H1 (cell line): ENCODE measurements at regions not wholly inside any gene's neighbourhood (a gene's known extent, or its start where the extent isn't known, plus 50 kb on each side); places are given as distances from the start of the nearest gene placed in this dataset.

Experiments
- CTCF ChIA-PET: fragments of 300-600 bp; sonication (Branson Sonifier 250); formaldehyde crosslinking; loops from one replicate; lab custom pipeline; 2021; ENCODE audit not compliant: partially characterized antibody; lab: Charles Lee
- POLR2A ChIA-PET: fragments of 300-600 bp; sonication (Branson Sonifier 250); formaldehyde crosslinking; loops from one replicate; lab custom pipeline; 2021; ENCODE audit warnings: inconsistent platforms; ENCODE audit not compliant: partially characterized antibody; lab: Charles Lee
- DNase-seq, 2 experiments: peaks; one replicate each; pipeline versions ENCODE4 v3.0.0 to v3.0.0-alpha.2; 2010 to 2022; ENCODE audit warnings: low spot score in 2 of 2, low read depth in 1 of 2, mixed read lengths in 1 of 2
- FAIRE-seq: peaks from 2 replicates; lab custom pipeline; 2011; peaks lifted over from hg19 to GRCh38; lab: Jason Lieb, UNC
- H2AFZ ChIP-seq: 2 replicates; pipeline ENCODE4 v1.8.1; 2012; ENCODE audit warnings: low read length, inconsistent platforms
- H2AK5ac ChIP-seq: 2 replicates; pipeline ENCODE4 v1.6.1; 2013; ENCODE audit warnings: low read depth, low read length
- H2BK120ac ChIP-seq: replicated peaks from 2 replicates; pipeline ENCODE3; 2013; ENCODE audit warnings: low read depth, low read length, inconsistent platforms
- H2BK12ac ChIP-seq: 2 replicates; pipeline ENCODE4 v1.6.1; 2013; ENCODE audit warnings: low read depth, low read length
- H2BK15ac ChIP-seq: 2 replicates; pipeline ENCODE4 v1.6.1; 2013; ENCODE audit warnings: low read length
- H2BK20ac ChIP-seq: 2 replicates; pipeline ENCODE4 v1.6.1; 2013; ENCODE audit warnings: low read length
- H2BK5ac ChIP-seq: 2 replicates; pipeline ENCODE4 v1.6.1; 2013; ENCODE audit warnings: low read depth, low read length
- H3K14ac ChIP-seq: 2 replicates; pipeline ENCODE4 v1.6.1; 2013; ENCODE audit warnings: inconsistent platforms; ENCODE audit not compliant: insufficient read length
- H3K18ac ChIP-seq: 2 replicates; pipeline ENCODE4 v1.6.1; 2013; ENCODE audit warnings: low read length; ENCODE audit errors: extremely low read depth
- H3K23ac ChIP-seq: 2 replicates; pipeline ENCODE4 v1.6.1; 2013; ENCODE audit warnings: inconsistent platforms; ENCODE audit not compliant: insufficient read length
- H3K23me2 ChIP-seq: 2 replicates; pipeline ENCODE4 v1.6.1; 2013; ENCODE audit warnings: low read depth, low read length
- H3K27ac ChIP-seq: 2 replicates; pipeline ENCODE4 v1.6.1; 2011; ENCODE audit warnings: low read depth, low read length, inconsistent platforms
- H3K27me3 ChIP-seq, 4 experiments: replicated peaks in 1 of 4; 1 replicate in 1 of 4; 2 replicates in 3 of 4; pipeline versions ENCODE4 v1.6.1 to v1.8.1; 2011 to 2013; ENCODE audit warnings: low read length in 3 of 4, mild to moderate bottlenecking in 3 of 4, inconsistent platforms in 2 of 4, mixed read lengths in 2 of 4, moderate library complexity in 1 of 4; ENCODE audit not compliant: control insufficient read depth in 3 of 4, insufficient read depth in 3 of 4; ENCODE audit errors: extremely low read depth in 1 of 4
- H3K36me3 ChIP-seq, 4 experiments: 2 replicates each; pipeline versions ENCODE4 v1.6.1 to v1.8.1; 2011 to 2013; ENCODE audit warnings: mild to moderate bottlenecking in 4 of 4, low read length in 3 of 4, moderate library complexity in 2 of 4, control low read depth in 1 of 4, inconsistent platforms in 1 of 4; ENCODE audit not compliant: insufficient read depth in 4 of 4, control insufficient read depth in 2 of 4
- H3K4ac ChIP-seq: replicated peaks from 2 replicates; pipeline ENCODE3; 2013; ENCODE audit warnings: low read length, low read depth, mixed read lengths, inconsistent platforms; ENCODE audit not compliant: insufficient read length
- H3K4me1 ChIP-seq, 4 experiments: replicated peaks in 1 of 4; 1 replicate in 1 of 4; 2 replicates in 3 of 4; pipeline versions ENCODE4 v1.6.1 to v1.8.1; 2011 to 2013; ENCODE audit warnings: low read length in 3 of 4, inconsistent platforms in 2 of 4, mixed read lengths in 1 of 4; ENCODE audit not compliant: insufficient read depth in 4 of 4, control insufficient read depth in 3 of 4
- H3K4me2 ChIP-seq, 2 experiments: 2 replicates each; pipeline versions ENCODE4 v1.6.1 to v1.8.1; 2011 to 2013; ENCODE audit warnings: low read depth in 2 of 2, low read length in 2 of 2, control low read depth in 1 of 2, inconsistent platforms in 1 of 2, mild to moderate bottlenecking in 1 of 2; ENCODE audit not compliant: insufficient read depth in 1 of 2
- H3K4me3 ChIP-seq, 4 experiments: fragments of 200-600, 300-600 bp in 1 of 4; sonication (generic), shearing (Covaris generic), sonication (Bioruptor Twin) in 1 of 4; 2 replicates each; pipeline versions ENCODE4 v1.5.1 to v1.8.1; 2011 to 2016; ENCODE audit warnings: low read length in 4 of 4, low read depth in 3 of 4, control low read depth in 2 of 4, inconsistent platforms in 2 of 4, mild to moderate bottlenecking in 2 of 4, mixed read lengths in 1 of 4, moderate library complexity in 1 of 4; ENCODE audit not compliant: insufficient read depth in 2 of 4; ENCODE audit errors: extremely low read depth in 1 of 4
- H3K56ac ChIP-seq: replicated peaks from 2 replicates; pipeline ENCODE3; 2013; ENCODE audit warnings: low read depth, mild to moderate bottlenecking, mixed read lengths, low read length, inconsistent platforms; ENCODE audit not compliant: insufficient read length
- H3K79me1 ChIP-seq: 2 replicates; pipeline ENCODE4 v1.6.1; 2013; ENCODE audit warnings: low read depth, low read length, control low read depth
- H3K79me2 ChIP-seq, 2 experiments: 2 replicates each; pipeline versions ENCODE4 v1.6.1 to v1.8.1; 2012 to 2013; ENCODE audit warnings: low read length in 2 of 2, mild to moderate bottlenecking in 2 of 2, inconsistent platforms in 1 of 2; ENCODE audit not compliant: insufficient read depth in 2 of 2, control insufficient read depth in 1 of 2
- H3K9ac ChIP-seq, 4 experiments: replicated peaks in 1 of 4; 1 replicate in 1 of 4; 2 replicates in 3 of 4; pipeline versions ENCODE4 v1.6.1 to v1.8.1; 2011 to 2013; ENCODE audit warnings: low read depth in 3 of 4, low read length in 3 of 4, control low read depth in 2 of 4, mild to moderate bottlenecking in 2 of 4, moderate library complexity in 2 of 4, inconsistent platforms in 1 of 4; ENCODE audit errors: extremely low read depth in 1 of 4
- H3K9me3 ChIP-seq, 2 experiments: 2 replicates each; pipeline versions ENCODE4 v1.6.1 to v1.8.1; 2012 to 2013; ENCODE audit warnings: mild to moderate bottlenecking in 2 of 2, moderate library complexity in 2 of 2, control low read depth in 1 of 2, inconsistent platforms in 1 of 2, low read depth in 1 of 2, low read length in 1 of 2, mixed read lengths in 1 of 2; ENCODE audit not compliant: insufficient read depth in 2 of 2
- H4K20me1 ChIP-seq, 2 experiments: replicated peaks in 1 of 2; 2 replicates each; pipeline versions ENCODE3 to v1.8.1; 2011 to 2013; ENCODE audit warnings: inconsistent platforms in 2 of 2, low read length in 2 of 2, mild to moderate bottlenecking in 1 of 2; ENCODE audit not compliant: insufficient read depth in 2 of 2, control insufficient read depth in 1 of 2
- H4K5ac ChIP-seq: 2 replicates; pipeline ENCODE4 v1.6.1; 2013; ENCODE audit warnings: low read length, low read depth, mixed read lengths, inconsistent platforms; ENCODE audit not compliant: insufficient read length
- H4K8ac ChIP-seq: 2 replicates; pipeline ENCODE4 v1.8.0; 2013; ENCODE audit warnings: mild to moderate bottlenecking, moderate library complexity, low read length, inconsistent platforms; ENCODE audit not compliant: insufficient read depth; ENCODE audit errors: extremely low read depth
- H4K91ac ChIP-seq: replicated peaks from 2 replicates; pipeline ENCODE3; 2013; ENCODE audit warnings: low read length, mixed read lengths, inconsistent platforms; ENCODE audit not compliant: insufficient read length
- CBX5 ChIP-seq: fragments of 300-800, 300-1000 bp; sonication (generic); IDR thresholded peaks from 2 replicates; pipeline ENCODE4 v1.7.1; 2016; ENCODE audit warnings: antibody characterized with exemption, low read length, low read depth
- HDAC6 ChIP-seq: IDR thresholded peaks from one replicate; pipeline ENCODE4 v1.7.1; 2012; ENCODE audit warnings: low read depth, mild to moderate bottlenecking, inconsistent platforms, low read length, moderate library complexity
- MAX ChIP-seq: IDR thresholded peaks from 2 replicates; pipeline ENCODE4 v1.6.1; 2012; ENCODE audit warnings: inconsistent platforms
- RXRA ChIP-seq: IDR thresholded peaks from 2 replicates; pipeline ENCODE4 v1.6.1; 2011; ENCODE audit warnings: low read depth, mild to moderate bottlenecking, low read length, moderate library complexity; ENCODE audit not compliant: insufficient read depth
- SAP30 ChIP-seq: fragments of 300-600 bp; sonication (generic); IDR thresholded peaks from 2 replicates; pipeline ENCODE4 v1.7.1; 2012; ENCODE audit warnings: low read length, moderate library complexity, mild to moderate bottlenecking, inconsistent platforms; ENCODE audit not compliant: insufficient read depth, insufficient replicate concordance
- SRF ChIP-seq: IDR thresholded peaks from 2 replicates; pipeline ENCODE4 v1.6.1; 2011; ENCODE audit warnings: mild to moderate bottlenecking, low read depth, low read length, moderate library complexity
- TAF7 ChIP-seq: optimal IDR thresholded peaks from 2 replicates; pipeline ENCODE3; 2011; ENCODE audit warnings: low read depth, mild to moderate bottlenecking, inconsistent platforms, low read length, moderate library complexity, borderline replicate concordance
- TEAD4 ChIP-seq: IDR thresholded peaks from 2 replicates; pipeline ENCODE4 v1.6.1; 2012; ENCODE audit warnings: low read depth, low read length, inconsistent platforms, mixed read lengths
- YY1 ChIP-seq: IDR thresholded peaks from 2 replicates; pipeline ENCODE4 v1.6.1; 2011; ENCODE audit warnings: low read depth, mild to moderate bottlenecking, low read length
- WGBS, 2 experiments: shearing (Covaris generic) in 1 of 2; methylation state at CpG; one replicate each; pipeline versions ENCODE4 v1.1.6 to v1.1.7; 2013 to 2015; ENCODE audit warnings: low lambda C conversion rate in 2 of 2, mixed read lengths in 2 of 2, inconsistent platforms in 1 of 2, low coverage in 1 of 2, missing lambda C conversion rate in 1 of 2; ENCODE audit not compliant: insufficient replicate concordance in 2 of 2, insufficient coverage in 1 of 2, insufficient read length in 1 of 2; ENCODE audit errors: extremely low coverage in 1 of 2, missing lambda C conversion rate in 1 of 2; 5-methylcytosine and 5-hydroxymethylcytosine counted together

GRCh38 chr4:178003098-178003657 lies 560.9 kb upstream of the AGA start:
- no peak overlapping the region for H3K56ac ChIP-seq
- no peaks in the 10 kb centered on the region for H4K20me1 ChIP-seq
- no peaks in the 10 kb centered on the region for H3K36me3 ChIP-seq
- no peak overlapping the region for H3K27ac ChIP-seq
- H3K9ac ChIP-seq: no peak overlapping the region
- no peak overlapping the region for H2BK5ac ChIP-seq
- DNase-seq: no peak
- no peak overlapping the region for H3K4me3 ChIP-seq
- H4K91ac ChIP-seq: no peak overlapping the region
- no peak overlapping the region for H2AFZ ChIP-seq
- H3K4ac ChIP-seq: no peak overlapping the region
- H3K9me3 ChIP-seq: no peaks in the 10 kb centered on the region
- no peak overlapping the region for H2AK5ac ChIP-seq
- H2BK20ac ChIP-seq: no peak overlapping the region
- no peaks in the 10 kb centered on the region for H3K23me2 ChIP-seq
- WGBS, 2 experiments: 93% methylated on average over 5 of the region's 5 CpGs; no CpG with 5 or more reads in 1 of the 2 experiments
- no peak for FAIRE-seq
- H3K79me1 ChIP-seq: no peaks in the 10 kb centered on the region
- no peaks in the 10 kb centered on the region for H3K79me2 ChIP-seq
- H3K4me2 ChIP-seq: no peak overlapping the region
- ChIA-PET CTCF (no interaction called here), POLR2A (no interaction called here)
- no peak overlapping the region for H3K14ac ChIP-seq
- no peak overlapping the region for H4K8ac ChIP-seq
- H3K18ac ChIP-seq: no peak overlapping the region
- no peaks in the 10 kb centered on the region for H3K27me3 ChIP-seq
- no peak overlapping the region for H2BK12ac ChIP-seq
- H3K4me1 ChIP-seq: no peaks in the 10 kb centered on the region
- H4K5ac ChIP-seq: no peak overlapping the region
- no peak overlapping the region for H2BK15ac ChIP-seq
- no peak overlapping the region for H2BK120ac ChIP-seq
- H3K23ac ChIP-seq: no peak overlapping the region
- no peak for TF ChIP-seq RXRA
- TF ChIP-seq CBX5: no peak
- no peak for TF ChIP-seq YY1
- no peak for TF ChIP-seq SRF
- no peak for TF ChIP-seq MAX
- no peak for TF ChIP-seq TEAD4
- no peak for TF ChIP-seq HDAC6
- TF ChIP-seq SAP30: no peak
- no peak for TF ChIP-seq TAF7
